HepG2 (cell line): ENCODE measurements at regions not wholly inside any gene's neighbourhood (a gene's known extent, or its start where the extent isn't known, plus 50 kb on each side); places are given as distances from the start of the nearest gene placed in this dataset.

Source experiments
- ZHX1 ChIP-seq: sonication (generic); formaldehyde crosslinking; IDR thresholded peaks from 2 replicates; pipeline ENCODE4 v1.8.1; 2022; ENCODE audit warnings: low read depth, mild to moderate bottlenecking, missing genetic modification reagents
- ZNF556 ChIP-seq: sonication (generic); formaldehyde crosslinking; IDR thresholded peaks from 2 replicates; pipeline ENCODE4 v1.4.0; 2020; ENCODE audit warnings: mild to moderate bottlenecking, missing genetic modification reagents, borderline replicate concordance

GRCh38 chr5:107736638-107737037 is 65.9 kb upstream of the EFNA5 start:
- TF ChIP-seq ZHX1 (CRISPR knock-in tag) (no peak), ZNF556 (CRISPR knock-in tag) (no peak)
